ENCODE measurements at regions not wholly inside any gene's neighbourhood (a gene's known extent, or its start where the extent isn't known, plus 50 kb on each side); places are given as distances from the start of the nearest gene placed in this dataset.

DNA sequence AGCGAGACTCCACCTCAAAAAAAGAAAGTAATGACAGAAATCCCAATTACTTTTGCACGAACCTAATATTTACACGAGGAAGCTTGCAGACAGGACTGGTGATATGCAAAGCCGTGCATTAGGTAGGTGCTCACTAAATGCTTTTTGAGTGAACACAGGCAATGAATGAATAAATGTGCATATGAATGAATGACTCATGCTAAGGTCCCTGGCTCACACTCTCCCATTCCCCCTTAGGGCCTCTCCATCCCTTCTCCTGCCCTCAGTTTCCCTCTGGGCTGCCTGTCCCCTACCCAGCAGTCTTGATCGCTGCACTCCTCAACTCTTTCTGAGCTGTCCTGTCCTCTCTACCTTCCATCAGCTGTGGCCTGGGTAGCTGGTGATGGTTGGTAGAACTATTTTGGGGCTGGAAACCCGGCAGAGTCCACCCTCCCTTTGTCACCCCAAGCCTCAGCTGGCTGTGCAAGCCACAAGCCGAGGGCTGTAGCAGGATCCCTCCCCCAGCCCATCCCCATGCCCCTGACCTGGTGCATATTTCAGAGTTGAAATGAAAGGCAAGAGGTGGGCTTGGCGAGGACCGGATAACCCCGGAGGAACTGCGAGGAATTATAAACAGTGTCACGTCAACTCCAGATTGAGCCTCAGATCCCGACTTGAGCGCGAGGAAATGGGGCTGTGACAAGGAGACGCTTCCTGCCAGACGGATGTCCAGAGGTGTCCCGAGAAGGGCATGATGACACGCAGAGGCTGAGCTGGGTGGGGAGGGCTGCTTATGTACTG, 191.7 kb upstream of the GSC start:
- no peak for DNase-seq (ENCODE audit: low read depth in 4 of 4, low spot score in 3 of 4)

DNA sequence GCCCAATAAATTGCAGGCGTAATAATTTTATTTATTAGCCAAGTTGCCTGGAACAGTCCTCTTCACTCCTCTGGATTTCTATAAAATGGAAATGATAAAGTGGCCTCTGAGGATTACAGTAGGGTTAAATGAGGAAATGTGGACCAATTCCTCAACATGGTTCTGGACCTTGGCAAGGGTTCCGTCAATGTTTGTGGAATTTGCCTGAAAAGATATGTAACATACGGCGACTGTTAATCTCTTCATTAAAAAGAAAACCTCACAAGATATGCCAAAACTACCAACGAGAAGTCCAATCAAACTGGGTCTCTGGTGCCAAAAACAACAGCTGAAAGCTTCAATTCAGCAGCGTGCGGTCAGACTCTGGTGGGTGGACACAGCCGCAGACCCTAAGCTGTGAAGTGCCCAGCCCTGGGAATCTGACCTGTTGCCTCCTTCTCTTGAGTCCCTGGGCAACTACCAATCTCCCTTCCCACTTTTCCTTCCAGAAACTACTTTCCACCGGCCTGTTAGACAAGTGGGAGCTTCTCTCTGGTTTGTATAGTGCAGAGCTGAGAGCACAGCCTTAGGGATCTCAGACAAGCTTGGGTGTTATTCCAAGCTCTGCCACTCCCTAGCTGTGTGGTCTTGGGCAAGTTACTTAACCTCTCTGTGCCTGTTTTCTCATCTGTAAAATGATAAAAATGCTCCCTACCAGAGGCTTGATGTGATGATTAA, 190.5 kb upstream of the GSC start:
- peak in 2 of 4 donors; percentile 5 to 12 for DNase-seq (ENCODE audit: low read depth in 4 of 4, low spot score in 3 of 4)

DNA sequence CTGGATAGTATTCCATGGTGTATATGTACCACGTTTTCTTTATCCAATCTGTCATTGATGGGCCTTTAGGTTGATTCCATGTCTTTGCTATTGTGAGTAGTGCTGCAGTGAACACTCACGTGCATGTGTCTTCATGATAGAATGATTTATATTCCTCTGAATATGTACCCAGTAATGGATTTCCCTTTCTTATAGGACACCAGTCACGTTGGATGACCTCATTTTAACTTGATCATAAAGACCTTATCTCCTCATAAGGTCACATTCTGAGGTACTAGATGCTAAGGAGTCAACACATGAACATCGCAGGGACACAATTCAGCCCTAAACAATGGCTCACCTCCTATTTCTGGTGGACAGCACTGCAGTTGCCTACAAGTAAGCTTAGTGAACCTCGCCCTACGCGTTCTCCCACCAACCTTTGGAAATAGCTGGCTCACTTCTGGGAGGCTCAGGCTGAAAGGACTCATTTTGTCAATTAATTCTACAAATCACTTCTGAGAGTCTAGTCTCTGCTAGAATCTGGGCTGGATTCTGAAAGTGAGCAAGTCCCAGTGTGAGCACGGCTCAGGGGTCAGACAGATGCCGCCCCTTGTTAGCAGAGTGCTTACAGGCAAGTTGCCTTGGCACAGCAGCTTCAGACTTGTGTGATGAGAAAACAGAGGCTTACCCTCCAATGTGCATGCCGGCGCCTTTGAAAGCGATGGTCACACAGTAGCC, 183.8 kb upstream of the GSC start:
- DNase-seq (ENCODE audit: low read depth in 4 of 4, low spot score in 3 of 4) = no peak

DNA sequence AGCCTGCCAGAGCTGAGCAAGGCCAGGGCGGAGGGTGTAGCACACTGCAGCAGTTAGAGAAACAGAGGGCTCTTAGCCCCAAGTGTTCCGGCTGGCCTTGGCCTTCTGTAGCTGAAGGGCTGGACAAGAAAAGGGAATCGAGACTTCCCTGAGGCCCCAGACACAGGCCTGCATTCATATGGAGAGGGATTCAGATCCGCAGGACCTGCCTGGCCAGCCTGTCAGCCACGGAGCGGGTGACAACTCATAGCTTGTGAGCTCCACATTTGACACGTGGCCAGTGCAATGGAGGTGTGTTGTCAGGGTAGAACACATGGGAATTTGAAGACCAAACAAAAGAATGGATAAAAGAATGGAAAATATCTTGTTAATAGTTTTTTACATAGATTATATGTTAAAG, 182.2 kb upstream of the GSC start:
- DNase-seq (ENCODE audit: low read depth in 4 of 4, low spot score in 3 of 4) = no peak

DNA sequence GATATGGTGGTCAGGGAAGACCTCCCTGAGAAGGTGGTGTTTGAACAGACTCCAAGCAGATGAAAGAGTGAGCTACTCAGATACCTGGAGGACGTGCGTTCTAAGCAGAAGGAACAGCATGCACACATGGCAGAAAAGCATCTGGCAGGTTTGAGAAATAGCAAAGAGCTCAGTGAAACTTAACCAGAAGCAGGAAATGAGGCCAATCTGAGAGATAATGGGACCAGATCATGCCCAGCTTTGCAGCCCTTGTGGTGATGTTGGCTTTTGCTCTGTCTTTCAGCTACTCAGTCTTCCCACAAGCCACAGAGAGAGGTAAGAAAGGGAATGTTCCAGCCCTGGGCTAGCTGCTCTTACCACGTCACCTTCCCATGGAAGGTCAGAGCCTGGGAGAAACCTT, 176.3 kb upstream of the GSC start:
- no peak for DNase-seq (ENCODE audit: low read depth in 4 of 4, low spot score in 3 of 4)

DNA sequence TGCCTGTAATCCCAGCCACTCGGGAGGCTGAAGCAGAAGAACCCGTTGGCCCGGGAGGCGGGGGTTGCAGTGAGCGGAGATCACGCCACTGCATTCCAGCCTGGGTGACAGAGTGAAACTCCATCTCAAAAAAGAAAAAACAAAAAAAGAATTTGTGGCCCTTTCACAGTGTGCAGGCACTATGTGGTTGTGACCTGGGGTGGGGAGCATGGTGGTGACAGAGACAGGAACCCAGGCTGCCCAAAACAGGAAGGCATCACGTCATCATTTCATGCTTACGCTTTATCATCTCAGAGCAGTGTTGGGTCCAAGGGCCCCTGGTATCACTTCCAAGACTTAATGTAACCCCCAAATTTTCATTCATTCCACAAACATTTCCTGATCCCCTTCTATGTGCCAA, 175.7 kb upstream of the GSC start:
- DNase-seq (ENCODE audit: low read depth in 4 of 4, low spot score in 3 of 4) = no peak

DNA sequence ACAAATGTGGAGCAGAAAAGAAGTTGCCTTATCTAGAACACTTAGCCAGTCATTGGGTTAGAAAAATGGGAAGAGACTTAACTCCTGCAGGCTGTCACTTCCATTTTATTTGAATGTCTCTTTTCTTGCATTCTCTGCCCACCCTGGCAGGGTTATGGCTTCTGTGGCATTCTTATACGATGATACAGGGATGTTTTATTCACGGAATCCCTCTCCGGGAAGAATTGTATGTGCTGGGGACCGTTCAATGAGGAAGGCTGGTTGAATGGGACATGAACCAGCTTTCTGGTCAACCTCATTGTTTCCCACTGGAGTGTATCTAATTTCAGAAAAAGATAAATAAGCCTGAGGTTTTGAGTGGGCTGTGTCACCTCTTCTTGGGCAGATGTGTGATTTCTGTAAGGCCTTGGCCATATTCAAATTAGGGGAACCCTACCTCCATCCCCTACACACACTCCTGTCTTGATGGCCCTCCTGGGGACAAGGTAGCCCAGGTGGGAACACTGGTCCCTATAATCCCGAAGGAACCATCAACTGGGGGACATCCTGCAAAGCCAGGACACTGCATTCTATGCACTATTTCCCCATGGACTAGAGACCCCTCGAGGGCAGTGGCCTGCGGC, 174.8 kb upstream of the GSC start:
- no peak for DNase-seq (ENCODE audit: low read depth in 4 of 4, low spot score in 3 of 4)

DNA sequence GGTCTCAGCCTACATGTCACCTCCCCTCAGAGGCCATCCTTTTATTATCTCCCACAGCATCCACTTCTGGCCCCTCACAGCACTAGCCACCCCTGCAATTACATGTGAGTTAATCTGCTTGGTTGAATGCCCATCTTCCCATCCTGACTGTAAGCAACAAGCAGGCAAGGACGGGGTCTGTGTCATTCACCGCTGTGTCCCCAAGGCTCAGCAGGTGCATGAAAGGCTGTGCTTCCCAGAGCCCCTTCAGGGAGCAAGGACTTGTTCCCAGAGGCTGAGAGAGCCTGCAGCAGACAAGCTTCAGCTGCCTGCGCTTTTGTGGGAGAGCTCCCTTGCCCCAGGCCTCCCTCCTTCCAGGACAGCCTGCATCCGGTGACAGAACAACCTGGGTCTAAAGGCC, 172.7 kb upstream of the GSC start:
- DNase-seq (ENCODE audit: low read depth in 4 of 4, low spot score in 3 of 4) = no peak

DNA sequence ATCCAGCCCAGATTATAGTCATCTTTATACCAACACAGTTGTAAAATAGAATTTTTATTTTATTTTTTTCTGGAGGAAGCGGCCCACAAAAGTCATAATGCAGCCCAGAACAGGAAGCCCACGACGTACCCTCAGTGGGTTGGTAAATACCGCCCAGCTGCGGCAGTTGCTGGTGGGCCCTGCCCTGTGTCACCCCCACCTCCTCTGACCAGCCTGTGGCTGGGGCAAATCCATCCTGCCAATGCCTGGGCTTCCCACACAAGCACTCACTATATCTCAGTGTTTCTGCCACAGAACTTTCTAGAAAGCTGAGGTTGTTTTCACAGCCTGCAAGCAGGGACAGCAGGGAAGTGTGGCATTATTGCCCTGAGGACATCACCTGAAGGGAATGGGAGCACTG, 171.4 kb upstream of the GSC start:
- DNase-seq (ENCODE audit: low read depth in 4 of 4, low spot score in 3 of 4) = no peak

DNA sequence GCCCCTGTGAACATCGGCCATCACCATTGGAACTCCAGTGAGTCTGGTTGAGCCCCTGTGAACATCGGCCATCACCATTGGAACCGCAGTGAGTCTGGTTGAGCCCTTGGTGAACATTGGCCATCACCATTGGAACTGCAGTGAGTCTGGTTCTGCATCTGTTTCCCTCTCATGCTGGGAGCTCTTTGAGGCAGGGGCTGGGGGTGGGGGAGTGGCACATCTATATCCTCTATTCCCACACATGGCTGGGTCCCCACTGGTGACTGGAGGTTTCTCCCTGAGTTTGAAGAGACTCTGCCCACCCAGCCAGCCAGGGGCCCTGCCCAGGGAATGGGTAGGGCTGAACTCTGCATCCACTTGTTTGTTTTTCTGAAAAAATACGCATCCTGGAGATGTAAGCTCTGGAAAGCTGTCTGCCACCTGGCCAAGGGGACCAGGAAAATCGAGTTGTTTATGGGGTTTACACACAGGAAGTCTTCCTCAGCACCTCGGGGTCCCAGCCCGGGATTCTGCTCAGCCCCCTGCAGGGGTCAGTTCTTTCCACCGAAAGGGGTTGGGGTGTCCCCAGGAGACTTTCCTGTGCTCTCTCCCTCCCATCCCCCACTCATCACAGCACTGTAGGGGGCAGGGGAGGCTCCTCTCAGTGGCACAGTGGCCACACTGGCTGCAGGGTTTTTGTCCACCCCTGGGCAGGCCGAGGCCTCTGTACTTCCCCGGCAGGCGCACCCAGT, 170.5 kb upstream of the GSC start:
- DNase-seq (ENCODE audit: low read depth in 4 of 4, low spot score in 3 of 4) = no peak

DNA sequence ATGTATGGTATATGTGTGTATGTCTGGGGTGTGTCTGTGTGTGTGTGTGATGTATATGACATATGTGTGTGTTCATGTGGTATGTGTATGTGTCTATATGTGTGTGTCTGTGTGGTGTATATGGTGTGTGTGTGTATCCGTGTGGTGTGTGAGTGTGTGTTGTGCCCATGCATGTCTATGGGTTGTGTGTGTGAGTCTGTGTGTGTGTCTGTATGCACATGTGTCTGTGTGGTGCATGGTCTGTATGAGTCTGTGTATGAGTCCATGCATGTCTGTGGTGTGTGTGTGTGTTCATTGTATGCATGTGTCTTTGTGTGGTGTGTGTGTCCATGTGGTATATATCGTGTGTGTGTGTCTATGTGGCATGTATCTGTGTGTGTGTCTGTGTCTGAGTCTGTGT, 168.1 kb upstream of the GSC start:
- no peak for DNase-seq (ENCODE audit: low read depth in 4 of 4, low spot score in 3 of 4)

DNA sequence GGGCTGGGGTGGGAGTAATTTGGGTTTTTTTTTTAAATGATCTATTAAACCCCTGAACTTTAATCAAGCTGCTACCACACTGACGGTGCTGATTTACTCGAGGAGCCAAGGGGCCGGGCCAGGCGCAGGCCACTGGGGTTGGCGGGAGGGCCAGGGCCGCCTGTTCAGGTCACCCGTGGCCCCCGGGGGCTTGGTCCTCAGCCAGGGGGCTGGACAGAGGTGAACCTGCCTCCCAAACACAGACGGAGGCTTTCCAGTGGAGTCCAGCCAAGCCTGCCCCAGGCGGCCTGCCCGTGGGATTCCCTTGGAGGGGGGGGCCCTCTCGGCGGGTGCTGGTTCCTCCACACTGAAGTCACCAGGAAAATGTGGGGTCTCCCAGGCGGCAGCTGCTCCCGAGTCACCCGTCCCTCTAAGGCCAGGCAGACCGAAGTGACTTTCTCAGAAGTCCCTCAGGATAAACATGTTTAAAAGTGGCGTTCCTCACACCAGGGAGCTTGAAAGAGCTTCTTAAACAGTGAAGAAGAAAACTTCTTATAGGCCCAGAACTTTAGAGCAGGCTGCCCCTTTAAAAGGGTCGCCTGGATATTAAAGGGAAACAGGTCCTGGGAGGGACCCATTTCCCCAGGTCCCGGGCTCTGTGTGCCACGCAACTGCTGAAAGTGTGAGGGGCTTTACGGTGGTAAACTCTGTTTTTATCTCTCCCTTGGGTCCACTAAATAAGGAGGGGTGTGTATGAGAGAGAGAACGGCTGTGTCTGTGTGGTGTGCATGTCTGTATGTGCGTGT, 167.2 kb upstream of the GSC start:
- peak in 3 of 4 donors; percentile 11 to 20 (median 18) for DNase-seq (ENCODE audit: low read depth in 4 of 4, low spot score in 3 of 4)

DNA sequence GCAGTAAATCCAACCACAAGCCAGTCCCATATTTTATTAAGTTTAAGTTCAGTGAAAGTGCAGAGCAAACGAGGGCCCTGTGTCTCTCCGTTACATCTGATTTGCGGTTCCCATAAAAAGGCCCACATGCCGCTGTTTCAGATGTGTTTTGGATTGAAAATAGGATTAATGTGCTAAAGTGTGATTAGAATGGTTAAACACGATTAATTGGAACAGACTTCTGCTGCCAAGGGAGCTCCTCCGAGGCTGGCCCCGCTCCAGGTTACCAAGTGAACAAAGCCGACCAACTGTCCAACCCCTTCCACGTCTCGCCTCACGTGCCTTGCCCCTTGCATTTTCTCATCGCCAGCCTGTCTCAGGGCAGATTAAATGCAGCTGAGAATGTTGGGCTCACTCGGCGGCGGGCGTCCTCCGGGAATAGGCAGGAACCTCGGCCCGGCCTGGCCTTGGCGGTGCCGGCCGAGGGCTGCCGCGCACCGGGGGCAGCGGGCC, 166.5 kb upstream of the GSC start:
- peak in 3 of 4 donors; percentile 48 to 65 (median 52) for DNase-seq (ENCODE audit: low read depth in 4 of 4, low spot score in 3 of 4)

DNA sequence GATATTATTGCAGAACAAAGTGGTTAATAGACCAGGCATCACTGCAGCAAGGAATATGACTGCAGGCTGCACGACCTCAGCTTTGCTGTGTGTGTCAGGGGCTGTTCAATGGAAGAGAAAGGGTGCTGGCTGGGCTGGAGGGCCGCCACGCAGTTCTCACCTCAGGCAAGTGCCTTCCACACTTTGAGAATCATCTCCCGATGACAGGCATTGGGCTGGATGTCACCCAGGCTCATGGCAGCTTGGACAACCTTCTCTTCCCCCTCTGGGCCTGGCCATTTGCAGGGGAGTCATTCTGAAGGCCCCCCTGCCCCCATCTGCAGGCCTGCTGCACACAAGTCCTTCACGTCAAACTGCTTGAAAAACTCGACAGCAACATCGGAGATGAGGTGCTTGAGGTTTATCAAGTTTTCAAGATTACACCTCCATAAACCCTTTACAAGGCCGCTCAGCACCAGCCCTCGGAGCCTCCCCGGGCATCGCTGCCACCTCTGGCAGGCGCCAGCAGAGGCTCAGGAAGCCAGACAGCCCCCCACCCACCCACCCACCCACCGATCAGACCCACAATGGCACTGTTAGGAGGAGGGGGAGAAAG, 165.9 kb upstream of the GSC start:
- no peak for DNase-seq (ENCODE audit: low read depth in 4 of 4, low spot score in 3 of 4)

DNA sequence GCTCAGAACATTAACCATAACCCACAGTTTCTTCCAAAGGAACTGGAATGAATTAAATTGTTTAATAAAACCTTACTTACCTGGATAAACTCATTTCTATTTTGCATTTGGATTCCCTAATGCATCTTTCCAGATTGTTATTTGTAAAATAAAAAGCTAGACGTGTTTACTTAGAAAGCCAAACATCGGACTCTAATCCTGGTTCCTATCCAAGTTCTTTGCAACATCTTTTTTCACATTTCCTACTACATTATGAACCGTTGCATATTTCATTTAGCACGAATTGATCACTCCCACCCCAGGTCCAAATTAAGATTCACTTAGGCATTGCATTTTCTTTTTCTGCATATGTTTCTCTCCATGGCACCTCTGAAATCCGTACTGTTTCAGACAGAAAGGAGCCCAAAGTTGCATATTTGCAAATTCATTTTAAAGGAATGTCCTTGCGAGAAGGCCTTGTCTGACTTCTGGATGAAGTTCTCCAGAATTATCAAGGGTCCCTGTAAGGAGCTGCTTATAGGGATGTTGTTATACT, 164.4 kb upstream of the GSC start:
- DNase-seq (ENCODE audit: low read depth in 4 of 4, low spot score in 3 of 4) = no peak

DNA sequence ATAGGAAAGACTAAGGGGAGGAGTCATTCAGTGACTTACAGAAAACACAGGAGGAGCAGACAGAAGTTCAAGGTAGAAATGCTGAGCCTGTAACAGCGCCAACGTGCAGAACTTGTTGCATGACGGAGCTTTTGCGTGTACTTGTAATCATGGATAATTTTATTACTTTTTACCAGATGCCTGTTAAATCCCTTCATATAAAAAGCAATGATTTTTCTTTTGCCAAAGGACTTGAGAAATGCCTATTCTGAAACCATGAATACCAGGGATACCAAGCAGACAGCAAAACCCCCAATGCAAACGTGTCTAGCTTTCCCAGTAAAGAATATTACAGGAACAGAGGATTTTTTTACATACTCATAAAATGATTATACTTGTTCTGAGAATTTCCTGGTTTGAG, 163.6 kb upstream of the GSC start:
- no peak for DNase-seq (ENCODE audit: low read depth in 4 of 4, low spot score in 3 of 4)

DNA sequence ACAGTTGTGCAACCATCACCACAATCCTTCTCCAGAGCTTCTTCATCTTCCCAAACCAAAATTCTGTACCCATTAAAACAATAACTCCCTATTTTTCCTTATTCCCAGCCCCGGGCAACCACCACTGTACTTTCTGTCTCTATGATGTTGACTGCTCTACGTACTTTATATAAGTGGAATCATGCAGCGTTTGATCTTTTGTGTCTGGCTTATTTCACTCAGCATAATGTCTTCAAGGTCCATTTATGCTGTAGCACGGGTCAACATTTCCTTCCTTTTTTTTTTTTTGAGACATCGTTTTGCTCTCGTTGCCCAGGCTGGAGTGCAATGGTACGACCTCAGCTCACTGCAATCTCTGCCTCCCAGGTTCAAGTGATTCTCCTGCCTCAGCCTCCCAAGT, 162.7 kb upstream of the GSC start:
- DNase-seq (ENCODE audit: low read depth in 4 of 4, low spot score in 3 of 4) = no peak

DNA sequence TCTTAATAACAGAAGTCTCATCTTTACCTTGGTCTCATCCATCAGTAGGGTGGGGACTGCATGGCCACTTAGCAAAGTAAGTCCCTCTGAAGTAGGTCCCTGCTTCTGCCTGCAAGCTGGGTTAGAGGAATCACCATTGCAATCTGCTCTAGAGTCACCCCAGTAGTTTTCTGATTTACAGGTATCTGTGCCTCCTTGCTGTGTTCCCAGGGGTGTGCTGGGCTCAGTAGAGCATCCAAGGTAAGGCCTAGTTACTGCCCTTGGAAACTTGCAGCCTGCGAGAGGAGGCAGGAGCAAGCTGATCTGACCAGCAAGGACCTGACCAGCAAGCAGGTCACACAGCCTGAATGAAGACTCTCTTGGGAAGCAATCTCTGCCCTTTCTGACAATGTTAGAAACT, 160.8 kb upstream of the GSC start:
- no peak for DNase-seq (ENCODE audit: low read depth in 4 of 4, low spot score in 3 of 4)

DNA sequence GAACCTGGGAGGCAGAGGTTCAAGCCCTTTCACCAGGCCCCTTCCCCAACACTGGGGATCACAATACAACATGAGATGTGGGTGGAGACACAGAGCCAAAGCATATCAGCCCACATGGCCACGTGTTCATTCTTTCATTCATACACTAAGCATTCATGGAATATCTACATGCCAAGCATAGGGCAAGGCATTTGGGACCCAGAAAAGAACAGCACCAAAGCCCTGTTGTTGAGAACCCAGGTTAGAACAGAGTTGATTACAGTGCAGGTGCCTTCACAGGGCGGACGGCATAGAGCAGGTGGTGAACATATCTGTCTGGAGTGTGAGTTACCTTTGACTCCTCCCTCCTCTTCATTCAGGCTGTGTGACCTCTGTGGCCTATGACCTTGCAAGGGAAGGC, 159.4 kb upstream of the GSC start:
- no peak for DNase-seq (ENCODE audit: low read depth in 4 of 4, low spot score in 3 of 4)
